GM21381 (cell line): ENCODE measurements at regions not wholly inside any gene's neighbourhood (a gene's known extent, or its start where the extent isn't known, plus 50 kb on each side); places are given as distances from the start of the nearest gene placed in this dataset.
"Not testable (repeated sequence)": the region's sequence is repeated elsewhere in the genome, so short reads cannot be mapped to it uniquely, and the experiment has no call there.

Source experiments
- ATAC-seq: cut with Tn5 transposase; IDR thresholded peaks from one replicate; pipeline ENCODE4 v1.9.1; 2021; ENCODE audit warnings: mild to moderate bottlenecking, moderate library complexity; ENCODE audit not compliant: unreplicated experiment

DNA sequence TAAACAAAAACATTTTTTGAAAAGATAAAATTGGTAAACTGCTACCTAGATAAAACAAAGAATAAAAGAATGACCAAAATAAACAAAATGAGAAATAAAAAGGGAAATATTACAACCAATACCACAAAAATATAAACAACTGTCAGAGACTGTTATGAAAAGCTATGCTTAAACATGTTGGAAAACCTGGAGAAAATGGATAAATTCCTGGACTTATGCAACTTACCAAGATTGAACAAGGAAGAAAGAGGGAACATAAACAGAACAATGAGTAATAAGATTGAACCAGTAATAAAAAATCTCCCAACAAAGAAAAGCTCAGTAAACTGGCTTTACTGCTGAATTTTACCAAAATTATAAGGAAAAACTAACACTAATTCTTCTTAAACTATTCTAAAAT, 518.7 kb downstream of the GRXCR1 start:
- ATAC-seq, result no peak

- no peak for ATAC-seq
Observed at GRCh38 chr4:43423276-43423675, 530.8 kb downstream of the GRXCR1 start.

- ATAC-seq, result no peak
Observed at GRCh38 chr4:43425206-43425605, 532.7 kb downstream of the GRXCR1 start.

DNA sequence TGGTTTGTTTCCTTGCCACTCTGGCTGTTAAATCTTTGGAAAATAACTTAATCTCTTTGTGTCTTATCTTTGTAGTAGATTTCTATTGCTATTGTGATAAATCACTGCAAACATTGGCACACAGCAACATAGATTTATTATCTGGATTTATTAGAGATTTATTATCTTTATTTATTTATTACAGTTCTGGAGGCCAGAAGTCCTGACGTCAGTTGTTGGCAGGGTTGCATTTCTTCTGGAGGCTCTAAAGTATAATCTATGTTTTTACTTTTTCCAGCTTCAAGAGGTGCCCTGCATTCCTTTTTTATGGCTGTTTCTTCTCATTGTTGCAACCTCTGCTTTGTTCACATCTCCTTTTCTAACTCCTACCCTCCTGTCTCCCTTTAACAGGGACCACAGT, 542.8 kb downstream of the GRXCR1 start:
- no peak for ATAC-seq

DNA sequence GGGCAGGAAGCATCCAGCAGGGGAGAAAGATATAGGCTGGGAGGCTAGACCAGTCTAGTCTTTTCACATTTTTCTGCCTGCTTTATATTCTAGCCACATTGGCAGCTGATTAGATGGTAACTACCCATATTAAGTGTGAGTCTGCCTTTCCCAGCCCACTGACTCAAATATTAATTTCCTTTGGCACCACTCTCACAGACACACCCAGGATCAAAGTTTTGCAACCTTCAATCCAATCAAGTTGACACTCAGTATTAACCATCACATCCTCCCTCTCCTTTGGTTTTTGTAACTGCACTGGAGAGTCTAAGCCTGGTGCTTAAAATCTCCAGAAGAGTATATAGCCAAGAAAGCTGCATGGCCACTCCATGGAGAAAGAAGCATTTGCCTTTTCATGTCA, 560.4 kb downstream of the GRXCR1 start:
- no peak for ATAC-seq

- no peak for ATAC-seq
Observed at GRCh38 chr4:43456383-43456782, 563.9 kb downstream of the GRXCR1 start.

DNA sequence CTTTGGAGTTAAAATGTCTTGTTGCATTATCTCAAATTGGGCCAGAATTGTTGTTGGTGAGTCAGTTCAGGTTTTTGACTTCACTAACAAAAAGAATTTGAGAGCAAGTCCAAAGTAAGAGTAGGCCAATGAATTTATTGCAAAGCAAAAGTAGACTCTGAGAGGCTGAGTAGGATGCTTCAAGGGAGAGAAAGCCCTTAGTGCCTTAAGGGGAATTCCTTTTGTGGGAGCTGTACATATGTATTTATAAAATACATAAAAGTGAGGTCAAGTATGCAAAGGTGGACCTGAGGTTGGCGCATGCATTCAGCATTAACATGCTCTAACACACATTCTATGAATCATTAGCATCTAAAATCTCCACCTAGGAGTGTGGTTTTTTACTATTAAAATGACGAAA, 565.4 kb downstream of the GRXCR1 start:
- ATAC-seq, result no peak

GRCh38 chr4:43458293-43458692, 565.8 kb downstream of the GRXCR1 start:
- no peak for ATAC-seq

DNA sequence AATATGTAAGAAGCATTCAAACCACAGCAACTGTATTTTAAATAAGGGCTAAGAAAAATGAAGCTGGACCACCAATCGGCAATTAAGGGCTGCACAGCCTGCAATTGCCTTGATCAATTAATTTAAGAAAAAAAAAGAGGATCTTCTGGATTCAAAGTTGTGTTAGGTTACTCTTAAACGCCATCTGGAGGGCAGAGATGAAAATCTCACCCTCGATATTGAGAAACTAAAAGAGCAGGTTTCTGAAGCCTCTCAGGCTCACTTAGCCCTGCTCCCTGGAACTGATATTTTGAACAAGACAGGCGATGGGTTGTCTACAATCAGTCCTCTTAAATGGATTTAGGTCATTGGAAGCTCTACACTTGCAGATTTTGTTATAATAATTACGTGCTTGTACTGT, 579.4 kb downstream of the GRXCR1 start:
- ATAC-seq, result no peak

GRCh38 chr4:43481526-43481925, 589.0 kb downstream of the GRXCR1 start:
- no peak for ATAC-seq

DNA sequence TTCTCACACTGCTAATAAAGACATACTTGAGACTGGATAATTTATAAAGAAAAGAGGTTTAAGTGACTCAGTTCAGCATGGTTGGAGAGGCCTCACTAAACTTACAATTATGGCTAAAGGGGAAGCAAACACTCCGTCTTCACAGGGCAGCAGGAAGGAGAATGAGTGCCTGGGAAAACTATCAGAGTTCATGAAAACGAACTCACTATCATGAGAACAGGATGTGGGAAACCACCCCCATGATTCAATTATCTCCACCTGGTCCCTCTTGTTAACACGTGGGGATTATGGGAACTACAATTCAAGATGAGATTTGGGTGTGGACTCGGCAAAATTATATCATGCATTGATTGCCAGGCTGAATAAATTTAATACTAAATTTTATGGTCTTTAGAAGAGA, 592.7 kb downstream of the GRXCR1 start:
- no peak for ATAC-seq

- no peak for ATAC-seq
Observed at GRCh38 chr4:43496188-43496587, 603.7 kb downstream of the GRXCR1 start.

DNA sequence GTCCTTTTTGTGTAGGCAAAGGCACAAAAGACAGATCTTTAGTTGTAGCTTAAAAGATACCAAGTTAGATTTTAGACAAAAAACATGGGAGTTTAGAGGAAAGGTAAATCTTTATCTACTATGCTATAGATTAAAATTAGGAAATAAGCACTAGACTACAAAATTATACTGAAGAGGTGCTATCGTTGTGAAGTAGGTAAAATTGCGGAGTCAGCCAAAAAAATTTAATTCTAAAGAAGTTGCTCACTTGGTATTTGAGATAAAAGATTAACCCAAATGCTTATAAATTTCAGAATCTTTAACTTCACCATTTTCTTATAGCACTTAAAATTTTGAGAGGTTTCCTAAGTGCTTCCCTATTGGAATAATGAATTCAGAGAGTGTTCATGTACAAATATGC, 604.1 kb downstream of the GRXCR1 start:
- ATAC-seq, result no peak

GRCh38 chr4:43505823-43506222, 613.3 kb downstream of the GRXCR1 start:
- ATAC-seq, result not testable (repeated sequence)

- ATAC-seq, result no peak
Observed at GRCh38 chr4:43512253-43512652, 619.7 kb downstream of the GRXCR1 start.

DNA sequence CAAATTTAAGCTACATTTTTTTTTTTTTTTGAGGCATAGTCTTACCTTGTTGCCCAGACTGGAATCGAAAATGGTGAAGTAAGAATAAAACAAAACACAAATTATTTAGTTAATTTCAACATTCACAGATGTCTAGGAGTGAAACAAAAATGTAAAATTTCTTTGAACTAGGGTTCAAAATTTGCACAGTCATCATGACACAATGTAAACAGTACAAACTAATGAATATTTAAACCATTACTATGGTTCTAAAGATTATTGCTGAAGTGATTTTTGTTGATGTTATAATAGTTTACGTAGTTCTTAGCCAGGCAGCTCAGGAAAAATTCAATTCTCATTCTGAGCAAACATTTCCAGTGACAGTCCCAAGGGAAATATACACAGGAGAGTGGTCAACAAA, 633.1 kb downstream of the GRXCR1 start:
- ATAC-seq, result no peak

GRCh38 chr4:43547561-43547960, 655.0 kb downstream of the GRXCR1 start:
- ATAC-seq, result no peak

DNA sequence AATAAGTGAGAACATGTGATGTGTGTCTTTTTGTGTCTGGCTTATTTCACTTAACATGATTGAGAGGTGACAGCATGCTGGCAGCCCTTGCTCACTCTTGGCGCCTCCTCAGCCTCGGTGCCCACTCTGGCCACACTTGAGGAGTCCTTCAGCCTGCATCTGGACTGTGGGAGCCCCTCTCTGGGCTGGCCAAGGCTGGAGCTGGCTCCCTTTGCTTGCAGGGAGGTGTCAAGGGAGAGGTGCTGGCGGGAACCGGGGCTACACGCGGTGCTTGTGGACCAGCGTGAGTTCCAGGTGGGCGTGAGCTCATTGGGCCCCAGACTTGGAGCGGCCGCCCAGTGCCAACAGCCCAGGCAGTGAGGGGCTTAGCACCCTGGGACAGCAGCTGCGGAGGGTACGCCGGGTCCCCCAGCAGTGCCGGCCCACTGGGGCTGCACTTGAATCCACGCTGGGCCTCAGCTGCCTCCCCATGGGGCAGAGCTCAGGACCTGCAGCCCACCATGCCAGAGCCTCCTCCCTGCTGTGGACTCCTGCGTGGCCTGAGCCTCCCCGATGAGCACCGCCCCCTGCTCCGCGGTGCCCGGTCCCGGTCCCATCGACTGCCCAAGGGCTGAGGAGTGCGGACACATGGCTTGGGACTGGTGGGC, 658.6 kb downstream of the GRXCR1 start:
- no peak for ATAC-seq

DNA sequence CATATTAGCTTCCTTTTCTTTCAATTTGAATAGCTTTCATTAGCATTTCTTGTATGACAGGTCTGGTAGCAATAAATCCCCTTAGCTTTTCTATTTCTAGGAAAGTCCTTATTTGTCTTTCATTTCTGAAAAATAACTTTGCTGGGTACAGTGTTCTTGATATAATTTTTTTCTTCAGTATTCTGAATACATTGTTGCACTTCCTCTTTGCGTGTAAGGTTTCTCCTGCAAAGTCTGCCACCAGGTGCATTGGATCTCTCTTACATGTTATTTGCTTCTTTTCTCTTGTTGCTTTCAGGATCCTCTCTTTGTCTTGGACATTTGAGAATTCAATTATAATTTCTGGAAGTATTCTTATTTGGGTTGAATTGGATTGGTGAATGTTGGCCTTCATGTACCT, 663.7 kb downstream of the GRXCR1 start:
- ATAC-seq, result no peak

GRCh38 chr4:43560047-43560446, 667.5 kb downstream of the GRXCR1 start:
- ATAC-seq, result no peak

- ATAC-seq, result no peak
Observed at GRCh38 chr4:43564107-43564506, 671.6 kb downstream of the GRXCR1 start.

DNA sequence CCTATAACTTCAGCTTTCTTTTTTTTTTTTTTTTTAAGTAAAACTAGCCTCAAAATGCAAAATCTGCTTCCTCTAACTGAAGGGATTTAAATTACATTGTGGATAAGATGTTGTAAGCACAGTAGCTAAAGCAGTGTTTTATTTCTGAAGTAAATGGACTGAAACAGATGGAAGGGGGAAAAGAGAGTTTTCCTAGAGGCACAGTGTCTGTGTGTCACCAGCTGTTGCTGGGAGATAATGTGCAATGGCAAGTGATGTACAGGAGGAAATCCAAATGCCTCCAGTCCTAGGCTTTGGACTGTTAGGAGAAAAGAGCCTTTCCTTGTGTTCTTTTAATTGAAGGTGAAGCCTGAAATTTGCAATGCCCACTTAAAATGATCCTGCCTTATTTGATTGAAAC, 672.1 kb downstream of the GRXCR1 start:
- ATAC-seq, result no peak

GRCh38 chr4:43567644-43568043, 675.1 kb downstream of the GRXCR1 start:
- ATAC-seq, result no peak
